CD14-positive monocyte (primary cell): ENCODE measurements at regions not wholly inside any gene's neighbourhood (a gene's known extent, or its start where the extent isn't known, plus 50 kb on each side); places are given as distances from the start of the nearest gene placed in this dataset.

Experiments
- DNase-seq, 3 donors: peaks; one replicate each; pipeline ENCODE4 v3.0.0-alpha.2; 2011 to 2022
- H2AFZ ChIP-seq: 2 replicates; pipeline ENCODE4 v1.6.0; 2012; ENCODE audit warnings: mild to moderate bottlenecking, low read depth, low read length, inconsistent platforms; ENCODE audit not compliant: insufficient read depth, poor library complexity, severe bottlenecking
- H3K27ac ChIP-seq, 2 donors: 1 replicate in 1 of 2; 2 replicates in 1 of 2; pipeline ENCODE4 v1.5.1; 2012 to 2013; ENCODE audit warnings: low read length in 2 of 2, control low read depth in 1 of 2, inconsistent platforms in 1 of 2, low read depth in 1 of 2, mild to moderate bottlenecking in 1 of 2
- H3K27me3 ChIP-seq, 2 donors: one replicate each; pipeline versions ENCODE4 v1.6.0 to v1.6.1; 2011 to 2013; ENCODE audit warnings: low read length in 2 of 2; ENCODE audit not compliant: control insufficient read depth in 2 of 2, insufficient read depth in 2 of 2
- H3K36me3 ChIP-seq, 2 donors: replicated peaks in 1 of 2; 1 replicate in 1 of 2; 2 replicates in 1 of 2; pipeline versions ENCODE4 v1.5.1 to v1.6.1; 2012 to 2013; ENCODE audit warnings: low read length in 2 of 2, control low read depth in 1 of 2, inconsistent platforms in 1 of 2, mild to moderate bottlenecking in 1 of 2; ENCODE audit not compliant: insufficient read depth in 2 of 2, control insufficient read depth in 1 of 2
- H3K4me1 ChIP-seq, 2 donors: 1 replicate in 1 of 2; 2 replicates in 1 of 2; pipeline versions ENCODE4 v1.5.1 to v1.6.1; 2012 to 2013; ENCODE audit warnings: low read length in 2 of 2, control low read depth in 1 of 2, inconsistent platforms in 1 of 2, mild to moderate bottlenecking in 1 of 2, moderate library complexity in 1 of 2; ENCODE audit not compliant: insufficient read depth in 2 of 2, control insufficient read depth in 1 of 2
- H3K4me2 ChIP-seq: replicated peaks from 2 replicates; pipeline ENCODE3; 2012; ENCODE audit warnings: low read length, moderate library complexity, mild to moderate bottlenecking; ENCODE audit not compliant: poor library complexity, severe bottlenecking; ENCODE audit errors: extremely low read depth
- H3K4me3 ChIP-seq, 3 experiments: fragments of 200-600 bp in 1 of 3; sonication (generic) in 1 of 3; replicated peaks in 1 of 3; 1 replicate in 2 of 3; 2 replicates in 1 of 3; pipeline ENCODE4 v1.5.1; 2011 to 2013; ENCODE audit warnings: low read length in 3 of 3, mild to moderate bottlenecking in 3 of 3, control low read depth in 2 of 3, low read depth in 2 of 3, inconsistent platforms in 1 of 3, moderate library complexity in 1 of 3
- H3K79me2 ChIP-seq: 2 replicates; pipeline ENCODE4 v1.6.0; 2012; ENCODE audit warnings: mild to moderate bottlenecking, control low read depth, inconsistent platforms, low read length, moderate library complexity; ENCODE audit not compliant: insufficient read depth
- H3K9ac ChIP-seq: 2 replicates; pipeline ENCODE4 v1.6.0; 2017; ENCODE audit warnings: low read length, mild to moderate bottlenecking; ENCODE audit not compliant: insufficient read depth, poor library complexity, severe bottlenecking
- H3K9me3 ChIP-seq, 2 donors: replicated peaks in 1 of 2; 1 replicate in 1 of 2; 2 replicates in 1 of 2; pipeline versions ENCODE4 v1.5.1 to v1.6.1; 2012 to 2013; ENCODE audit warnings: low read length in 2 of 2, control low read depth in 1 of 2; ENCODE audit not compliant: control insufficient read depth in 1 of 2, insufficient read depth in 1 of 2
- H4K20me1 ChIP-seq: 2 replicates; pipeline ENCODE4 v1.6.0; 2012; ENCODE audit warnings: mild to moderate bottlenecking, low read length, control low read depth, moderate library complexity; ENCODE audit not compliant: insufficient read depth
- H3K27ac Mint-ChIP-seq, 7 donors: one replicate each; pipeline ENCODE4 v1.8.0; 2020; ENCODE audit warnings: mild to moderate bottlenecking in 7 of 7, mixed read lengths in 7 of 7, moderate library complexity in 6 of 7, inconsistent platforms in 2 of 7
- H3K27me3 Mint-ChIP-seq, 3 donors: one replicate each; pipeline ENCODE4 v1.8.0; 2021 to 2022; ENCODE audit warnings: low read depth in 3 of 3, mild to moderate bottlenecking in 3 of 3, mixed read lengths in 3 of 3, moderate library complexity in 3 of 3, inconsistent platforms in 1 of 3
- H3K36me3 Mint-ChIP-seq, 2 donors: one replicate each; pipeline ENCODE4 v1.8.0; 2020; ENCODE audit warnings: mixed read lengths in 2 of 2, inconsistent platforms in 1 of 2, mild to moderate bottlenecking in 1 of 2
- H3K4me1 Mint-ChIP-seq: one replicate; pipeline ENCODE4 v1.8.0; 2020; ENCODE audit warnings: mild to moderate bottlenecking, mixed read lengths
- H3K4me3 Mint-ChIP-seq, 2 donors: one replicate each; pipeline ENCODE4 v1.8.0; 2020; ENCODE audit warnings: mild to moderate bottlenecking in 2 of 2, mixed read lengths in 2 of 2, moderate library complexity in 1 of 2
- H3K9me3 Mint-ChIP-seq, 7 donors: one replicate each; pipeline ENCODE4 v1.8.0; 2020 to 2022; ENCODE audit warnings: mixed read lengths in 7 of 7, mild to moderate bottlenecking in 6 of 7, moderate library complexity in 6 of 7, inconsistent platforms in 2 of 7
- CTCF ChIP-seq: fragments of 200-600 bp; IDR thresholded peaks from one replicate; pipeline ENCODE4 v1.8.0; 2022; ENCODE audit warnings: antibody characterized with exemption, mild to moderate bottlenecking
- WGBS: methylation state at CpG from one replicate; pipeline ENCODE4 v1.1.5; 2013; ENCODE audit warnings: missing lambda C conversion rate; ENCODE audit not compliant: insufficient coverage; 5-methylcytosine and 5-hydroxymethylcytosine counted together
- intact Hi-C, 2 donors: fragments of 100-400 bp; cut with micrococcal nuclease; formaldehyde crosslinking; loops; one replicate each; pipeline versions ENCODE4 v1.15.0 to v1.15.1; 2023

DNA sequence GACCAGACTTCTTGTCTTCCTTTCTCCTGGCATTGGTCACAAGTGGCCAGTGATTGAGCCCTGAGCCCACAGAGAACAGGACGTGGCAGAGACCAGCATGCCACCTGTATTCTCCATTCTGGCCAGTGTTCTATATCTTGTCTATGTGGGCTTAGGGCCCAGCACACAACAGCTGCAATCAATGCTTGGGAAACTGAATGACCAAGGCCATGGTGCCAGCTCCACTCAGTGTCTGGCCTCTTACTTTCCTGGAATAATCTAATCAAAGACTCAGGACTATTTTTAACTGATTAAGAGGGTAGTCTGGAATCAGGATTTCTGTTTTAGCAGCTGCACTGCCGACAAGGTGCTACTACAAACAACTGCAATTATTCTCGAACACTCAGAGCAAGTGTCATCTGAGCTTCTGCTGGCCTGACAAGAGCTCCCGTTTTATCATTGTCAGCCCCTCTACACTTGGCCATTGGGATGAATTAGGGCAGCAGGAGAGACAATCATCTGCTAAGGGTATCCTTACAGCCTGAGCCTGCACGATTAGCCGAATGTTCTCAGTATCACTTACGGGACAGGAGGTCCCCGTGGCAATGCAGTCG is 74.4 kb upstream of the GRIK3 start:
- Histone ChIP-seq H3K27me3 (no peaks in the 10 kb centered on the region), H4K20me1 (no peaks in the 10 kb centered on the region), H3K9me3 (no peaks in the 10 kb centered on the region), H3K4me2 (no peak overlapping the region), H3K4me1 (no peaks in the 10 kb centered on the region), H3K79me2 (no peaks in the 10 kb centered on the region), H3K9ac (no peak overlapping the region), H2AFZ (no peak overlapping the region), H3K4me3 (no peak overlapping the region), H3K27ac (no peak overlapping the region), H3K36me3 (no peaks in the 10 kb centered on the region)
- Mint-ChIP-seq H3K36me3 (no peaks in the 10 kb centered on the region), H3K27me3 (peaks cover 0 to 2% (median 2%) of the 10 kb centered on the region in 3 donors), H3K27ac (no peak overlapping the region), H3K4me1 (no peaks in the 10 kb centered on the region), H3K9me3 (peaks cover 0 to 5% (median 0%) of the 10 kb centered on the region in 7 donors), H3K4me3 (no peak overlapping the region)
- intact Hi-C loops: no loop called here
- 84% methylated on average over 7 of the region's 9 CpGs for WGBS
- DNase-seq: no peak
- no peak for TF ChIP-seq CTCF

DNA sequence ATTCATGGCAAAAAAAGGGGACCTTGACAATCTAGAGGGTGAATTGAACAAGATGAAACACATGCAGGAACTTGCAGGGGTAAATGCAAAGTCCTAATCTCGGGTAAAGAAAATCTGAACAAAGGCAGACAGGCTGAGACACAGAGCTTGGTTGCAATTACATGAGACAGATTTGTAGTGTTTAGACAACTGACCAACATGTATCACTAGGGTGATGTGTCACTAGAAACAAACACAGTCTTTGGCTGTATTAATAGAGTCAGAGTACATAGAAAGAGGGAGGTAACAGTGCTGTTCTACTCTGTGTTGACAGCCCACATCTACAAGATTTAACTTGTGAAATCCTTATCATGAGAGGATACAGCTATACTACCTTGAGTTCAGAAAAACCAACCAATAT is 78.1 kb upstream of the GRIK3 start:
- Mint-ChIP-seq H3K4me1 (no peaks in the 10 kb centered on the region), H3K27me3 (peaks cover 1 to 2% (median 2%) of the 10 kb centered on the region in 3 donors)
- no peak for DNase-seq

More for the DNA sequence above, 78.1 kb upstream of the GRIK3 start:
- no peak overlapping the region for H2AFZ ChIP-seq
- no peaks in the 10 kb centered on the region for H3K27me3 ChIP-seq
- H3K27ac ChIP-seq: no peak overlapping the region
- no peaks in the 10 kb centered on the region for H3K4me1 ChIP-seq
- H3K4me2 ChIP-seq: no peak overlapping the region
- H3K4me3 Mint-ChIP-seq: no peak overlapping the region
- H4K20me1 ChIP-seq: no peaks in the 10 kb centered on the region
- H3K9me3 ChIP-seq: no peaks in the 10 kb centered on the region
- peaks cover 0 to 5% (median 0%) of the 10 kb centered on the region in 7 donors for H3K9me3 Mint-ChIP-seq
- WGBS: 50% methylated on average over 1 of the region's 1 CpG
- H3K27ac Mint-ChIP-seq: no peak overlapping the region
- H3K4me3 ChIP-seq: no peak overlapping the region
- H3K36me3 Mint-ChIP-seq: no peaks in the 10 kb centered on the region
- intact Hi-C loops: no loop called here
- H3K79me2 ChIP-seq: no peaks in the 10 kb centered on the region
- TF ChIP-seq CTCF: no peak
- no peaks in the 10 kb centered on the region for H3K36me3 ChIP-seq
- H3K9ac ChIP-seq: no peak overlapping the region
